Endothelial cell of umbilical vein (primary cell): ENCODE measurements at regions not wholly inside any gene's neighbourhood (a gene's known extent, or its start where the extent isn't known, plus 50 kb on each side); places are given as distances from the start of the nearest gene placed in this dataset.

ENCODE experiments used
- BruUV-seq: library from RNA; stranded (reverse); fragments of 400-500 nt; replicated peaks from 2 replicates; lab custom pipeline; 2021; lab: Mats Ljungman, UMichigan
- CTCF ChIA-PET: fragments of 300-600, 350-600 bp; sonication (Branson Sonifier 250); formaldehyde crosslinking; loops from one replicate; lab custom pipeline; 2021; ENCODE audit warnings: antibody characterized with exemption, inconsistent platforms; lab: Charles Lee
- POLR2A ChIA-PET: fragments of 300-600, 350-600 bp; sonication (Branson Sonifier 250); formaldehyde crosslinking; loops from one replicate; lab custom pipeline; 2021; ENCODE audit warnings: antibody characterized with exemption, inconsistent platforms; lab: Charles Lee
- DNase-seq: peaks from one replicate; pipeline ENCODE4 v3.0.0-alpha.2; 2011; ENCODE audit warnings: low read depth, low spot score
- FAIRE-seq: peaks from 2 replicates; lab custom pipeline; 2011; peaks lifted over from hg19 to GRCh38; lab: Jason Lieb, UNC
- H2AFZ ChIP-seq: 2 replicates; pipeline ENCODE4 v1.6.0; 2012; ENCODE audit warnings: low read depth, low read length, control low read depth, inconsistent platforms
- H3K27ac ChIP-seq: 2 replicates; pipeline ENCODE4 v1.5.1; 2011; ENCODE audit warnings: low read depth, mild to moderate bottlenecking, control low read depth, low read length, moderate library complexity; ENCODE audit not compliant: insufficient read depth
- H3K27me3 ChIP-seq, 2 experiments: 2 replicates each; pipeline versions ENCODE4 v1.6.0 to v1.6.1; 2011; ENCODE audit warnings: low read length in 2 of 2, mixed read lengths in 1 of 2; ENCODE audit not compliant: control insufficient read depth in 2 of 2, insufficient read depth in 2 of 2
- H3K36me3 ChIP-seq, 2 experiments: 2 replicates in 1 of 2; 3 replicates in 1 of 2; pipeline ENCODE4 v1.5.1; 2011; ENCODE audit warnings: low read length in 2 of 2, mild to moderate bottlenecking in 1 of 2, moderate library complexity in 1 of 2; ENCODE audit not compliant: control insufficient read depth in 2 of 2, insufficient read depth in 2 of 2; ENCODE audit errors: extremely low read depth in 1 of 2
- H3K4me1 ChIP-seq: 3 replicates; pipeline ENCODE4 v1.5.1; 2011; ENCODE audit warnings: mild to moderate bottlenecking, low read length; ENCODE audit not compliant: control insufficient read depth, insufficient read depth; ENCODE audit errors: extremely low read depth
- H3K4me2 ChIP-seq: 2 replicates; pipeline ENCODE4 v1.6.1; 2011; ENCODE audit warnings: low read length, control low read depth, mixed read lengths; ENCODE audit not compliant: insufficient read depth
- H3K4me3 ChIP-seq, 3 experiments: fragments of 200-600 bp in 1 of 3; sonication (generic), shearing (Covaris generic) in 1 of 3; replicated peaks in 1 of 3; 2 replicates each; pipeline ENCODE4 v1.5.1; 2011 to 2016; ENCODE audit warnings: control low read depth in 3 of 3, low read length in 3 of 3, mild to moderate bottlenecking in 2 of 3, inconsistent platforms in 1 of 3, low read depth in 1 of 3, moderate library complexity in 1 of 3; ENCODE audit not compliant: insufficient read depth in 1 of 3
- H3K79me2 ChIP-seq: 2 replicates; pipeline ENCODE4 v1.6.0; 2012; ENCODE audit warnings: low read length, inconsistent platforms; ENCODE audit not compliant: control insufficient read depth, insufficient read depth
- H3K9ac ChIP-seq: replicated peaks from 2 replicates; pipeline ENCODE3; 2011; ENCODE audit warnings: low read length, control low read depth; ENCODE audit not compliant: insufficient read depth; ENCODE audit errors: extremely low read depth
- H3K9me1 ChIP-seq: replicated peaks from 3 replicates; pipeline ENCODE4 v1.6.0; 2011; ENCODE audit warnings: mild to moderate bottlenecking, low read length; ENCODE audit not compliant: control insufficient read depth, insufficient read depth; ENCODE audit errors: extremely low read depth
- H3K9me3 ChIP-seq: replicated peaks from 2 replicates; pipeline ENCODE4 v1.5.1; 2012; ENCODE audit warnings: low read length, inconsistent platforms; ENCODE audit not compliant: control insufficient read depth, insufficient read depth
- H4K20me1 ChIP-seq: replicated peaks from 2 replicates; pipeline ENCODE3; 2011; ENCODE audit warnings: mild to moderate bottlenecking, low read length; ENCODE audit not compliant: control insufficient read depth, insufficient read depth; ENCODE audit errors: extremely low read depth
- EZH2 ChIP-seq: IDR thresholded peaks from 2 replicates; pipeline ENCODE4 v1.6.1; 2012; ENCODE audit warnings: borderline replicate concordance, low read depth, mild to moderate bottlenecking, moderate library complexity, low read length, inconsistent platforms; ENCODE audit not compliant: severe bottlenecking
- FOS ChIP-seq: IDR thresholded peaks from 2 replicates; pipeline ENCODE4 v1.6.1; 2011; ENCODE audit warnings: mild to moderate bottlenecking, low read length, moderate library complexity, borderline replicate concordance; ENCODE audit not compliant: insufficient read depth
- GATA2 ChIP-seq: IDR thresholded peaks from 2 replicates; pipeline ENCODE4 v1.7.0; 2011; ENCODE audit warnings: low read depth, mild to moderate bottlenecking, moderate library complexity, mixed read lengths, low read length; ENCODE audit not compliant: insufficient read length, insufficient read depth
- JUN ChIP-seq: IDR thresholded peaks from 2 replicates; pipeline ENCODE4 v1.6.1; 2011; ENCODE audit warnings: borderline replicate concordance, low read depth; ENCODE audit not compliant: insufficient read length, insufficient read depth
- MYC ChIP-seq: IDR thresholded peaks from one replicate; pipeline ENCODE4 v1.6.1; 2011; ENCODE audit warnings: mild to moderate bottlenecking, low read depth, low read length
- POLR2A ChIP-seq: IDR thresholded peaks from 2 replicates; pipeline ENCODE4 v1.6.1; 2012; ENCODE audit warnings: low read depth, mild to moderate bottlenecking, control low read depth, low read length
- POLR2AphosphoS5 ChIP-seq: IDR thresholded peaks from 2 replicates; pipeline ENCODE4 v1.6.1; 2012; ENCODE audit warnings: low read depth, mild to moderate bottlenecking, control low read depth, low read length, moderate library complexity; ENCODE audit not compliant: insufficient read depth
- dilution Hi-C: fragments of 300-500 bp; cut with MboI; formaldehyde crosslinking; loops from one replicate; pipeline ENCODE4 v1.15.0; 2019; ENCODE audit warnings: low sequenced_read_pairs; ENCODE audit not compliant: extremely low pct_ligation_motif_present
- intact Hi-C: fragments of 100-400 bp; cut with micrococcal nuclease; formaldehyde crosslinking; loops from one replicate; pipeline ENCODE4 v1.10.0; 2022
- TF ChIP-seq, protein P1 (sequence below): IDR thresholded peaks from 2 replicates; pipeline ENCODE4 v1.6.1; 2011; ENCODE audit not compliant: insufficient read depth, insufficient read length
- TF ChIP-seq, protein P2 (sequence below), 2 donors: IDR thresholded peaks; 1 replicate in 1 of 2; 2 replicates in 1 of 2; pipeline ENCODE4 v1.5.1; 2011; ENCODE audit warnings: low read length in 2 of 2, mild to moderate bottlenecking in 2 of 2, moderate library complexity in 2 of 2, control low read depth in 1 of 2, inconsistent platforms in 1 of 2, low read depth in 1 of 2; ENCODE audit not compliant: insufficient read depth in 1 of 2; ENCODE audit errors: extremely low read depth in 1 of 2

DNA sequence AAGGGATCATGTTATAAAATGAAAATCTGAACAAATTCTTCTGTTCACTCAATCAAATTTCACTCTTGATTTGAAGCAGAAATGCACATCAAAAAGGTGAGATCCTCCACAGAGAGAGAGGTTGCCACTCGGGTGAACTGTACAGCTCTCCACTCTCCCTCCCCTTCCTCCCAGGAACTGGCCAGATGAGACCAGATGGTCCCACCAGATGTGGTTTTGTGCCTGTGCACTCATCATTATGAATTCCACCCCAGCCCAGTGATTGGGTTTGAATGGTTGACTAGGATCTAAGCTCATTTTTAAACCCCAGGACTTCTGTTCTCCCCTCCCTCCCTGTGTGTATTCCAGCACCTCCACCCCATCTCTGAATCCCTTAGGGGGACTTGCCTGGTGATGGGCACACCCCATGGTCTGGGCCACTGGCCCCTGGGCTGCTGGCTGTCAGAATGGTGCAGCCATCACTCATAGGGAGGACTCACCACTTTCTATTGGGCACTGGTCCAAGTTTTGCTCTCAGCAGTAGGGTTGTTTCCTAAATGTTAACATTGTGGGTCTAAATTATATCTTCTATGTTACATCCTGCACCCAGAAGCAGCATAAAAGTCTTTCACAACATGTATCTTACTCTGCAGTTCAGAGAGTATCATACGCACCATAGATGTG lies 393.1 kb downstream of the TNS3 start:
- no TSS peak for BruUV-seq
- no peak for FAIRE-seq

GRCh38 chr7:47188136-47188535 lies 393.8 kb downstream of the TNS3 start:
- no peak overlapping the region for H3K27ac ChIP-seq
- no peak for DNase-seq
- POLR2A ChIA-PET: no interaction called here
- H3K9ac ChIP-seq: no peak overlapping the region
- H4K20me1 ChIP-seq: no peaks in the 10 kb centered on the region
- no peak overlapping the region for H3K4me2 ChIP-seq
- TF ChIP-seq POLR2A: no peak
- no peak for TF ChIP-seq GATA2
- TF ChIP-seq EZH2: no peak
- TF ChIP-seq, protein P1, sequence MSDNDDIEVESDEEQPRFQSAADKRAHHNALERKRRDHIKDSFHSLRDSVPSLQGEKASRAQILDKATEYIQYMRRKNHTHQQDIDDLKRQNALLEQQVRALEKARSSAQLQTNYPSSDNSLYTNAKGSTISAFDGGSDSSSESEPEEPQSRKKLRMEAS: no peak
- no peak for TF ChIP-seq MYC
- TF ChIP-seq POLR2AphosphoS5: no peak
- no peak for TF ChIP-seq JUN
- TF ChIP-seq, protein P2, sequence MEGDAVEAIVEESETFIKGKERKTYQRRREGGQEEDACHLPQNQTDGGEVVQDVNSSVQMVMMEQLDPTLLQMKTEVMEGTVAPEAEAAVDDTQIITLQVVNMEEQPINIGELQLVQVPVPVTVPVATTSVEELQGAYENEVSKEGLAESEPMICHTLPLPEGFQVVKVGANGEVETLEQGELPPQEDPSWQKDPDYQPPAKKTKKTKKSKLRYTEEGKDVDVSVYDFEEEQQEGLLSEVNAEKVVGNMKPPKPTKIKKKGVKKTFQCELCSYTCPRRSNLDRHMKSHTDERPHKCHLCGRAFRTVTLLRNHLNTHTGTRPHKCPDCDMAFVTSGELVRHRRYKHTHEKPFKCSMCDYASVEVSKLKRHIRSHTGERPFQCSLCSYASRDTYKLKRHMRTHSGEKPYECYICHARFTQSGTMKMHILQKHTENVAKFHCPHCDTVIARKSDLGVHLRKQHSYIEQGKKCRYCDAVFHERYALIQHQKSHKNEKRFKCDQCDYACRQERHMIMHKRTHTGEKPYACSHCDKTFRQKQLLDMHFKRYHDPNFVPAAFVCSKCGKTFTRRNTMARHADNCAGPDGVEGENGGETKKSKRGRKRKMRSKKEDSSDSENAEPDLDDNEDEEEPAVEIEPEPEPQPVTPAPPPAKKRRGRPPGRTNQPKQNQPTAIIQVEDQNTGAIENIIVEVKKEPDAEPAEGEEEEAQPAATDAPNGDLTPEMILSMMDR (IDR thresholded peaks at IDR 0.05; ENCODE audit: extremely low read depth in 1 of 2, insufficient read depth in 1 of 2, low read depth in 1 of 2, low read length in 2 of 2): no peak
- TF ChIP-seq FOS: no peak
- no peaks in the 10 kb centered on the region for H3K36me3 ChIP-seq
- H3K4me3 ChIP-seq: no peak overlapping the region
- intact Hi-C loops (no loop called here), dilution Hi-C loops (no loop called here)
- H3K4me1 ChIP-seq: no peaks in the 10 kb centered on the region
- H3K79me2 ChIP-seq: no peaks in the 10 kb centered on the region
- H3K27me3 ChIP-seq: no peaks in the 10 kb centered on the region
- CTCF ChIA-PET: interaction anchor here (1.0 to 1.6 kb wide), 2 partner anchors 8 to 78 kb away, joined by 3 read pairs; no protein-coding TSS in a partner anchor
- no peak for FAIRE-seq
- no peaks in the 10 kb centered on the region for H3K9me3 ChIP-seq
- no peaks in the 10 kb centered on the region for H3K9me1 ChIP-seq
- H2AFZ ChIP-seq: no peak overlapping the region
- BruUV-seq: no TSS peak

More for the DNA sequence above, 393.1 kb downstream of the TNS3 start:
- no peak for DNase-seq
- intact Hi-C loops: no loop called here
- no peaks in the 10 kb centered on the region for H3K9me3 ChIP-seq
- POLR2A ChIA-PET: no interaction called here
- CTCF ChIA-PET: interaction anchor here (1.0 to 1.6 kb wide), 3 partner anchors 8 to 1254 kb away, joined by 3 read pairs; no protein-coding TSS in a partner anchor
- H3K36me3 ChIP-seq: no peaks in the 10 kb centered on the region
- H3K9ac ChIP-seq: no peak overlapping the region
- H3K27me3 ChIP-seq: no peaks in the 10 kb centered on the region
- no peaks in the 10 kb centered on the region for H4K20me1 ChIP-seq
- no peaks in the 10 kb centered on the region for H3K9me1 ChIP-seq
- no peak for TF ChIP-seq MYC
- no peak for TF ChIP-seq JUN
- TF ChIP-seq, protein P1: no peak
- no peak for TF ChIP-seq POLR2AphosphoS5
- no peaks in the 10 kb centered on the region for H3K79me2 ChIP-seq
- H3K27ac ChIP-seq: no peak overlapping the region
- no peak overlapping the region for H2AFZ ChIP-seq
- no peak overlapping the region for H3K4me2 ChIP-seq
- dilution Hi-C loops: no loop called here
- H3K4me3 ChIP-seq: no peak overlapping the region
- no peaks in the 10 kb centered on the region for H3K4me1 ChIP-seq
